Fibroblast of skin of back (primary cell): ENCODE measurements at regions not wholly inside any gene's neighbourhood (a gene's known extent, or its start where the extent isn't known, plus 50 kb on each side); places are given as distances from the start of the nearest gene placed in this dataset.

Experiments used
- DNase-seq: peaks from one replicate; pipeline ENCODE4 v3.0.0-alpha.2; 2013

DNA sequence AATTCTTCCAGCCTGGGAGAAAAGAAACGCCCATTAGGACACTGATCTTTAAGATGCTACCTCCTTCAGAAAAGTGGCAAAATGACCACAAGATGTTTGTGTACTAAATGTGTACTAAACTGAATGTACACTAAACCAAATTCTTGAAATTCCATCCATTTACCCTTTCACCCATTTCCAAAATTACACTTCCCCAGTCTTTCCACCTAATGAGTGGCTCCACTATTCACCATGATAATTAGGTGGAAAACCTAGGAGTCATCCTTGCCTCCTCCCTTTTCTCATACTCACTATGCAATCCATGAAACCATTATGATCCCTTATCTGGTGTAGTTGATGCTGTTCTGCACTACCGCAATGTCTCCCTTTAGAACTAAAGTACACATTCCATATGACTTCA is 452.1 kb upstream of the THBS1 start:
- no peak for DNase-seq

DNA sequence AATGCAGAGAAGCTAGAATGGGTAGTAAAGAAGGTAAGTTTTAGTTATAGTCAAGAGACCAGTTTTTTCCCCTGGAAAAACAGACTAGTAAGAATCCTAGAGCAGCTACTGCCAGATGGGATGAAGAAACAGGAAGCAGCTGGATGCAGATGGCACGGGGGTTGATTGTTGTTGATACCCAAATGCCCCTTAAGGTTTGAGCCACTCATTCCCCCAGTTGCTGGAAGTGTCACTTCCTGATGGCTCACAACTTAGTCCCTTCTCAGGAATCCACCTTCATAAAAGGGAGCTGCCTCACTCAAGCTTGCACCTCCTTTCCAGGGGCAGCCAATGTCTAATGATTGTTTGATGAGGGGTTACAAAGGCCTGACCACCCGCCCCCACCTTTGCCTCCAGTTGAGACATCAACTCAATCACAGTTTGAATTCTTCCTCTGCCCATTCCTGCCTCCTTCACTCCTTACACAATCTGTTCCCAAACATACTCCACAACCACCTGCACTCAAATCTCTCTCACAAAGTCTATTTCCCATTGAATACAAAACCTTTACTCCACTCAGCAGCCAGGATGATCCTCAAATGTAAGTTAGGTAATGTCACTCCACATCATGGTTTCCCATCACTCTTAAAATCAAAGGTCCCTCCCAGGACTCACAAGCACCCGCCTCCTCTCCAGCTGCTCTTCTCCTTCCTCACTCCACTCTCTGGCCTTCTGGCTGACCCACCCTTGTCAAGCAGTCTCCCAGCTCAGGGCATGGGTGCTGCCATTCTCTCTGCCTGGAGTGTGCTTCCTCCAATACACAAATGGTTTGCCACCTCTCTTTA is 450.1 kb upstream of the THBS1 start:
- peak; percentile 38 for DNase-seq

DNA sequence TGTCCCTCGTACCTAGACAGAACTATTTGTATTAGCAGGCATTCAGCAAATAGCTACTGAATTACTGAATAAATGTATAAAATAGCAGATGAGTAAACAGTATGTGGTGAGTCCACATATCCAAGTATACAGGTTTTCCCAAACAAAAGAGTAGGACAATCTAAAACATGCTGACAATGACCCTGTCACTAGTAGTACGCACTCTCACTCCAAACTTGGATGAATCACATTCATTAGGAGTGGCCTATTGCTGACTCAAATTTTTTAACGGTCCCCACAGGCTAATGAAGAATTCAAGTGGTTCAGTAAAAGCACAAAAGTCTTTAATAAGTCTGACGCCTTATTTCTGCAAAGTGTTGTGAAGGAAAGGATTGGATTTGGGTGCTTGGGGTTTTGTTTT is 449.3 kb upstream of the THBS1 start:
- DNase-seq, result peak; percentile 80

DNA sequence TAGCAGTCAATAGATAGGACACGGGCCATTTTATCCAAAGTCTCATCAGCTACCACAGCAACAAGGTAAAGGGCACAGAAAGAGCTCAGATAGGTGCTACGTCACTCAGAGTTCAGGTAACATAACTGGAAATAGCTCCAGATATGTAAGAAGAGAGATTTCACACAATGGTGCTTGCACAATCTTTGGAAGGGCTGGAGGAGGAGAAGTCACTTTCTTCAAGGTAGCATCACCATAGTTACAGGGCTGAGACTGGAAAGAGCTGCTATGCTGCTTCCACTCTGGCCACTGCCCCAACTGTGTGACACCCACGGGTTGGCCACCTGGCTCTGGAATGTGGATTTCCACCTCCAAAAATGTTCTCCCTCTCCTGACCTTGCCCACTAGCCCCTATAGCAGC is 448.8 kb upstream of the THBS1 start:
- DNase-seq, result no peak

DNA sequence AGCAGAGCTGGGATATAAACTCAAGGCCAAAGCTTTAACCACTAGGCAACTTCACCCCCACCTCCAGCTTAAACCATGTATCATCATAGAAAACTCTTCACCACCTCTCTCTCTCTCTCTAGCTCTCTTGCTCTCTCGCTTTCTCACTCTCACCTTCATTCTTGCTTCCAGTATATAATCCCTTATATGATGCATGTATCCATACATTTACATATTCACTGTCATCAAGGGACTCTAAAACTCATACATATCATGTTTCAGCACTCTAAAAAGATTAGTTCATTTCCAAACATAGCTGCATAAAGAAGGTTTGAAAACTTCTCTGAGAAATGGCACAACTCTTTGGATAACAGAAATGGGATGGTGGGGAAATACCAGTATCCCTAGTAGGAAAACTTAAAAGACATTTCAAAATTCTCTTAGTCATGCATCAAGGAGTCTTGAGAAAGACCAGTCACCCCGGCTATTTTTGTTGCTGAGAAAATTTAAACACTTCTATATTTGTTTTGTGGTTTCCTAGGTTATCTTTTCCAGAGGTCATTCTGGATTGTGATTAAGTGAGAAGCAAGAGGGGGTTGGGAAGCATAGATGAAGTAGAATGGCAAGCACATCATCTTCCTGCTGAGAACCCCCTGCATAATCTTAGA is 447.8 kb upstream of the THBS1 start:
- DNase-seq, result peak; percentile 95

DNA sequence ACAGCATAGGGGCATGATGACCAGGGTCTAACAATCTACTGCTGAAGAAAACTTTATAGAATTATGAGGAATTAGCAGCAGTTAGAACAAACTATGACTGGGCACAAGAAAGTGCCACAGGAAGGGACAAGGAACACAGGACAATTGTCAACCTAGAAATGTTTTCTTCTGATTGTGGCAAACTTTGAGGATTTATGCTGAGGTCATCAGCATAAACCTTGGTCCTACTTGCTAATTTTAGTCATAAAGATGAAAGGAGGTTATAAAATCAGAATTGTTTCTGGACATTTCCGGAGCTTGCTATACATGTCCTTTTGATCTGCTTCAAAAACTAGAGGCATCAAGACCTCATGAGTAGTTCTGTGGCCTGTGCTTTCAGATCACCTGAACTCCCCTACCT is 446.6 kb upstream of the THBS1 start:
- DNase-seq, result no peak

DNA sequence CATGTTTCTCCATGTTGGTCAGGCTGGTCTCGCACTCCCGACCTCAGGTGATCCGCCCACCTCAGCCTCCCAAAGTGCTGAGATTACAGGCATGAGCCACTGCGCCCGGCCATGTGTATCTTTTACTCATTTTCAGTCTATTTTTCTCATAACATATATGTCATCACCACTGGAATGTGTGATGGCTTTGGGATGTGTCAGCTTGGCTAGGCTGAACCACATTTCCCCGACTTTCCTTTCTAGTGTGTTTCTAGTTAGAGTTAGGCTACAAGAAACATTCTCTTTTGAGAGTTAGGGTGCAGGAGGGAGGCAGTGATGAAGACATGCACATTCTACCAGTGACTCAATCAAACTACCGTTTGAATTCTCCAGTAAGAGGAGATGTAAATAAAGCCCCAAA is 444.9 kb upstream of the THBS1 start:
- peak; percentile 98 for DNase-seq

DNA sequence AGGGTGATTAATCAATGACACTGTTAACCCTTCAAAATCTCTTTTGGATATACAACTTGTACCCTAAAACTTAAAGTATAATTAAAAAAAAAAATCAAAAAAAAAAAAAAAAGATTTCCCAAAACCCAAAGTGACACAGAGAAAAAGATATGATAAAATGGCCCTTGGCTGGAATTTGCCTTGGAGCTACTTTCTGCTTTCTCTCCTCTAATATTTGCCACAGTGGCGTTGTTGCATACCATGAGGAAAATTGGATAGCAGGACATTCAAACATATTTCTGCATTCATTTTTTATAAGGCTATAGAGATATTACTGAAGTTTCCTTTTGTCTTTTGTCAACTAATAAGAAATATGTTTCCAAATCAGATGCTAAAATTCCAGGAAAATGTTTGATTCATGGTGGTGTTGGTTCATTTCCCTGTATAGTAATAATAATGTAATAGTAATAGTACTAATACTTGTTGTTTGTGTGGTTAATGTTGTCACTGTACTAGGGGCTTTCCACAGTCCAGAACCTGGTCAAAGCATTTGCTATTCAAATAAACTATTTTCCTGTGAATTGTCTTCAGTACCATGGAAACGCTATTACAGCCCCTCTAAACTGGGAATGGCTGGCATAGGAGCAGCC is 441.3 kb upstream of the THBS1 start:
- DNase-seq, result no peak

DNA sequence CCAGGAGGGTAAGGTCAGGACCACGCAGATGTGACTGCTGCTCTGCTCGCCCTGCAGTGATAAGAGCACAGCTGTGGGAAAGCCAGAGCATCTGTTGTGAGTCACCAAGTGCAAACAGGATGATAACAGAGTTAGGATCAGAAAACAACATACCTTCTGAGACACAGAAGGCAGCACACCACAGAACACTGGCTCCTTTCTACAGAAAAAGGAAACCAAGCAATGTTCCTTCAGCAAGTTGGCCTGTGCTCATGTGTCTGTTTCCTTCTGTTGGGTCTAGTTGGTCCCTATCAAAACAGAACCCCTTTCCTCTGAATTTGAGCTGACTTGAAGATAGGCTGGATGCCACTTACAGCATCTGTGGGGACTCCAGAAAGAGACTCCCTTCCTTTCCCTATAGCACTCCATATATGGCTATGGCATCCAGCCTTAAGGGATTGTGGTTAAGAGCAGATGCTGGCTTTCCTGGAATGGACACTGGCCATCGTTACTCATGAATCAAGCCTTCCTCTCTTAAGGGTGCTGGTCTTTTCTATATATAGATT is 440.7 kb upstream of the THBS1 start:
- DNase-seq, result peak; percentile 100

DNA sequence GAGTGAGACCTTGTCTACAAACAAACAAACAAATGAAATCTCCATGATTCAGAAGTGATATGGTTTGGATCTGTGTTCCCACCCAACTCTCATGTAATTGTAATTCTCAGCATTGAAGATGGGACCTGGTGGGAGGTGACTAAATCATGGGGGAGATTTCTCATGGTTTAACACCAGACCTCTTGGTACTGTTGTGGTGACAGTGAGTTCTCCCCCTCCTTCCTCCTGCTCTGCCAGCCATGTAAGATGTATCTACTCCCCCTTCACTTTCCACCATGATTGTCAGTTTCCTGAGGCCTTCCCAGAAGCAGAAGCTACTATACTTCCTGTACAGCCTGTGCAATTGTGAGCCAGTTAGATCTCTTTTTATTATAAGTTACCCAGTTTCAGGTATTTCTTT is 438.4 kb upstream of the THBS1 start:
- no peak for DNase-seq

DNA sequence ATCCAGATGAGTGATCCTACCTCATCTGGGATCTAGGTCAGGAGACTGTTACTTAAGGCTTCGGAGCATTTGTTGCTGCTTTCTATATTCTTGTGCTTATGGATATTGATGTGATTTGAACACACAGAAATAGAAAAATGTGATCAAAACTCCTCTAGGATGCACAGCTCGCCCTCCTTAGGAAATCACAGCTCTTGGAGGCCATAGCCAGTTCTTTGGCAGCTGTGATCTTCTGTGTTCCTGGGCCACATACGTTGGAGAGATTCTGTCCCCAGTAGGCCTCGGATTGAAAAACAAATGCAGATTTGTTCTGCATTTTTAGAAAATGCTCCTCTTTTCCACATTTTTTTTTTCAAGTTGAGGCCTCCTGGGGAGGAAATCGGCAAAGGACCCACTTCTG is 437.4 kb upstream of the THBS1 start:
- no peak for DNase-seq

DNA sequence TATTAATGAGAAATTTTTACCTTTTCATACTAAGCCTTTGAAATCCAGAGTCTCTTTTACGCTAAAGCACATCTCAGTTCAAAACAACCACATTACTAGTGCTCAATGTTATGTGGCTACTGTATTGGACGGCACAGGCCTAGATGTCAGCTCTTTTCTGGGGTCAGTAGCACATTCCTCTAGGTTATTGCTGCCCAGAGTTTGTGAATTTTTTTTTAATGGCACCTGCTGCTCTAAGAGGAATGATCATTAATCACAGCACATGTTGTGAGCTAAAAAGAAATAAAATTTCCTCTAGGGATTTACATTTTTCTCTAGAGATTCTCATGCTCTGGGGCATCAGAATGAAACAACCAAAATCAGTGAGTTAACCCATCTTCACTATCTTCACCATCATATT is 436.8 kb upstream of the THBS1 start:
- no peak for DNase-seq

DNA sequence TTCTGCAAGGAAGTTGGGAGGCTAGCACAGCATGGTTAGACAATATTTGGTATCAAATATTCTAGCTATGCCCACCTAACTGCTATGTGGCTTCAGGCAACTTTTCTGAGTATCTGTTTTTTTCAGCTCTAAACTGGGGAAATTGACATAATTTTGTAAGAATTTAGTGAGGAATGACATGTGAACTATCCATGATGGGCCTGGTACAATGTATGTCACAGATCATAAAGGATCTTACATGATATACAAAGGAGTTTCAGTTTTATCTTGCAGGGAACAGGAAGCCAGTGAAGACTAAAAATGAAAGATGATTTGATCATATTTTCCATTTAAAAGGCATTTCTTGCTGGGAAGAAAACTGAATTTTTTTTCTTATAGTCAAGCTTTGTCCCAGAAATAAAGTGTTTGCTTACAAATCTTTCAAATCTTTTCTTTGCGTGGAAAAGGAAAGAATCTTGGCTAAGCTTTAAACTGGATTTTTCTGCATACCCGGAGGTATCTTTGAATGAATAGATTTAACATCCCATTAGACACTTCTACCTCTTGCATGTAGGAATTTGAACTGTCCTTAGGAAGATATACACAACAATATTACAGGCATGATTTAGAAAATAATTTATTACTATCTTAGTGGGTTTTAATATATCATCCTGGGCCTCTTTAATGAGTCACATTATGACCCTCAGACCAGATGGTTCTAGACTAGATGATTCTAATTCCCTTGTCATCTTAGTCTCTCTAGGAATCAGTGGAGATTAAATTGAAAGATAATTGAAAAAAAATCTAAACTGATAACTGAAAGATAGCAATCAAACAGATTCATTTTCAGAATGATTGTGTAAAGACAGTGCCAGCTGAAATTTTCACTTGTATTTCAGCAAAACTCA is 436.0 kb upstream of the THBS1 start:
- DNase-seq, result no peak

DNA sequence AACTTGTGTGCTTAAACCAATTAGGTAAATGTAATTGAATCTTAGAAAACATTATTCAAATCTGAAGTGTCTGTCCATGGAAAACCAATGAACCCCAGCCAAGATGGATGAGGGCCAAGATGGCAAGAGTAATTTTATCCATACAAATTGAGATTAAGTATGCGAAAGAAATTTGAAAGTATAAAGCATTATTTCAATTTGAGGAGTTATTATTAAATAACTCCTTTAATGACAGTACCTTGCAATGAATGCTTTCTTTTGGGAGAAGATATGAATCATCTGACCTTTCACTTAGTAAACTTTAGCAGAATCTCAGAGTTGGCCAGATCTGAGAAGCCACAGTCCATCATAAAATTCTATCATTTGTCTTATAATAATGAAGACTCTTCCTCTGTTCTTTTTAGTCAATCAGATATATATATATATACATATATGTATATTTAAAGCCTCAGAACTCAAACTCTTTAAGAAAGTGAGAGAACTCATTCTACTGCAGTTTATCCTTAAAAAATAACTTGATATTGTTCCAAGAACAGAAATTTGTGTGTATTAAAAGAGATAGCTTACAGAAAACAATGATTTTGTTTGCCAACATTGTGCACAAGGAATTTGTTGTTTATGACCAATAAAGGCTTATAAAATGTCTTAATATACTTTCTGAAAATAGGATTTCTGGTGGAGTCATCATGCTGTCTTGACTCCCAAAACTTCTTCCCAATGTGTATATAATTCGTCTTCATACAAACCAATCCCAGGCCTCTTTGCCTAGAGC is 434.8 kb upstream of the THBS1 start:
- DNase-seq, result peak; percentile 68

DNA sequence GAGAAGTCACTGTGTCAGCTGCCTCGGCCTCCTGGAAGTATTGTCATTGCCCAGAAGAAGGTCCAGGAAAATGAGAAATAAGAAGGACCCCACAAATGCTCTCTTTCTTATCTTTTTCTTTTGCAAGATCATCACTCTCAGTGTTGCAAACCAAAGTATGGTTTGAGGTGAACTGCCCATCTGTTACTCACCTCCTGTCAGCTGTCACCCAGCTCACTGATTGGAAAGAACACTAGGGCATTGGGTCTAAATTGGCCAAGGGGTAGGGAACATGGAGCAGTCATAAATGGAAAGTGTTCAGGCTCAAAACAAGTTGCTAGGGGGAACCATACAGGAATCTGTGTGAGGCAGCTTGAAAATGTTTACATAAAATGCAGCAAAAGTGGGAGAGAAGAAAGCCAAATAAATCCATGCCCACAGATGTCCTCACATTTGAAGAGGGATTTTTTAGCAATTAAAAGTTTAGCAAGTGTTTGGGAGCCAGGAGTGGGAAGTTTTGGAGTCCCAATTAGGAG is 431.2 kb upstream of the THBS1 start:
- no peak for DNase-seq

DNA sequence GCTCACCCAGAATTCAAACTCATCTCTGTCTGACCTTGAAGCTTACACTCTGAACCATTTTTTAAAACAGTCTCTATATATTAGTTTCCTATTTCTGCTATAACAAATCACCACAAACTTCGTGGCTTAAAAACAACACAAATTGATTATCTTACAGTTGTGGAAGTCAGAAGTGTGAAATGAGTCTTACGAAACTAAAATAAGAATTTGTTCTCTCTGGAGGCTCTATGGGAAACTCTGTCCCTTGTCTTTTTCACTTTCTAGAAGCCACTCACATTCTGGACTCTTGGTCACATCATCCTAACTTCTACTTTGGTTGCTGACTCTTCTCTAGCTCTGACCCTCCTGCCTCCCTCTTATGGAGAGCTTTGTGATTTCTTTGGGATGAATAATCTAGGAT is 429.3 kb upstream of the THBS1 start:
- no peak for DNase-seq

DNA sequence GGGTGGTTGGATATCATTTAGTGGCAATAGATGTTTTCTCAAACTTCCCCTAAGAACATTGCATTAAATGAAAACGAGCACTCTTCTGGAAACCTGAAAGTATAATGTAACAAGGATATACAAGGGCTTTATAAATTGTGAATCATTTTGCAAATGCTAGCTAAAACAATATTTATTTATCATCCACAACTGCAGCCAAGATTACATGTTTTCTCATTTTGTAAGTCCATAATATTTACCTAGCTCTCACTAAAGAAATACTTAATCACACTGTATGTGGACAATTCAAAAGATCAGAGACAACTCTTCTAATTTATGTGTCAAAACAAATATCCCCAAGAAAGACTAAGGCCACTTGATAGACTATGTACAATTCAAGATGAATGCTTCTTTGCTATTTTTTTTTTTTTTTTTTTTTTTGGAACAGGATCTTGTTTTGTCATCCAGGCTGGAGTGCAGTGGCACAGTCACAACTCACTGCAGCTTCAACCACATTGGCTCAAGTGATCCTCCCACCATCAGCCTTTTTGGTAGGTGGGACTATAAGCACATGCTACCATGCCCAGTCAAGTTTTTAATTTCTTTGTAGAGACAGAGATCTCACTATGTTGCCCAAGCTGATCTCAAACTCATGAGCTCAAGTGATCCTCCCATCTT is 427.7 kb upstream of the THBS1 start:
- no peak for DNase-seq

DNA sequence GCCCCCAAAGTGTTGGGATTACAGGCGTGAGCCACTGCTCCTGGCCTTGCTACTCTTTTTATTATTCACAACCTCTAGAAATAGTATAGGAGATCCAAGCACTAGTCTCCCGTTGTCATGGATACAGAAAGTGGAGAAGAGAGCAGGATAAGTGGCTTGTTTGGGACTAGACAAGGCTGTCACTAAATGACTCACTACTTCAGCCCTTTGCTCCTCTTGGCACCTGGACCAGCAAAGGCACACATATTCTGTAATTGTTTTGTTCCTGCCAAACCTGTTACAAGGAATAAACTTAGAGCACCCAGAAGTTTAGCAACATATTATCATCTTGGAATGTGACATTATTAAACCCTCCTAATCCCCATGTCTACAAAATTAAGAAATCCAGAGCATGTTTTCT is 427.2 kb upstream of the THBS1 start:
- peak; percentile 70 for DNase-seq

DNA sequence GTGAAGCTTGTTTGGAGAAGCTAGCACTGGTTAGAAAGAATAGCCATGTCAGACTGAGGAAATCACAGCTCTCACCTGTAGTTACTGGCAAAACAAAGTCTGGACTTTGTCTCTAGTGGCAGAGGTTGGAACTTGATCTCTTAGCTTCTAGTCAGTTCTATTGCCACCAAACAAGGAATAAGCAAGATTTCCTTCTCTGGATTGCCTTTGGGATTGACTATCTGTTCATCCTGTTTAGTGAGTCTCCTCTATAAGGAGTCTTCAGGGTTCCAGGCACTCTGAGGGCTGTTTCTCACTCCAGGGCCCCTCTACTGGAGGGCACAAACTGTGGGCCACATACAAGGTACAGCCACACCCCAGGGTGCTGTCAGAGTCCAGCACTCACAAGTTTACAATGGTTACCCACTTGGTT is 426.6 kb upstream of the THBS1 start:
- peak; percentile 41 for DNase-seq

DNA sequence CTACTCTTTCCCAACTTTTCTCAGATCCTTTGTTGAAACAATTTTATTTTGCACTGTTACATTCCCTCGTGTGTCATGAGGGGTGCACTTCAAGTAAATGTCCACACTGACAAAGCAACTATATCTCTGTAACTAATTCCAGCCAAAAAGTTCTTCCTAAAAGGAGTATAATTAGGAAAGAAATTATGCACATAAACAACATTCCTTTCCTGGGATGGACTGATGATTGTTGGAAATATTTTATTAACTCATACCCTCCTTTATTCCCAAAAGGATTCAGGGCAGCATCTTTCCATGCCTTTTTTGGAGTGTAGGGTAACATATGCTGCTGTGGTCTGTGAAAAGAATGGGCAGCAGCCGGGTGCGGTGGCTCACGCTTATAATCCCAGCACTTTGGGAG is 426.1 kb upstream of the THBS1 start:
- peak; percentile 93 for DNase-seq

DNA sequence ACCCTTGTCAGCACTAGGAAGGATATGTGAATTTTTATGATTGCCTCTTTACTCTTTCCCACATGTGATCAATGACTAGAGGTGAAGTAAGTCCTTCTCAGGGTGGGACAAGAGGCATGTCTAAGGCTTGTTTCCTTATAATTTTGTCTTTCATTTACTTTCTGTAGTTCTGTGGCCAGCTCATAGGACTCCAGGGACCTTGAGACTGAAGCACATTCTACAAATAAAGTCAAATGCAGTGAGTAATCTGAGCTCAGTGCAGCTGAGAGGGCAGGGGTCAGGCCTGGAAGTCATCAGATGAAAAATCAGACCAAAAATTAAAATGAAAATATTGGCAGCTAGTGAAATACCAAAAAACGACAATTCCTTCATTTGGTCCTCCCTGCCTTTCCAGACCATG is 424.7 kb upstream of the THBS1 start:
- peak; percentile 87 for DNase-seq
